ENCODE measurements at regions not wholly inside any gene's neighbourhood (a gene's known extent, or its start where the extent isn't known, plus 50 kb on each side); places are given as distances from the start of the nearest gene placed in this dataset.

- Histone ChIP-seq H3K4me3 (ENCODE audit: low read length) (no peak overlapping the region), H3K27me3 (ENCODE audit: insufficient read depth, low read length, poor library complexity, severe bottlenecking) (no peaks in the 10 kb centered on the region), H3K36me3 (ENCODE audit: insufficient read depth, low read length) (no peaks in the 10 kb centered on the region), H3K9me3 (ENCODE audit: low read length) (no peaks in the 10 kb centered on the region), H3K27ac (ENCODE audit: low read depth, low read length) (no peak overlapping the region), H3K4me1 (ENCODE audit: insufficient read depth, low read length) (no peaks in the 10 kb centered on the region)
- ChIA-PET POLR2A (no interaction called here), CTCF (no interaction called here)
- Mint-ChIP-seq H3K9me3 (peaks cover 0 to 2% (median 0%) of the 10 kb centered on the region in 5 donors), H3K27me3 (peaks cover 0 to 5% of the 10 kb centered on the region in 2 donors), H3K4me1 (no peaks in the 10 kb centered on the region), H3K4me3 (no peak overlapping the region), H3K36me3 (no peaks in the 10 kb centered on the region), H3K27ac (no peak overlapping the region)
- no peak for DNase-seq
Measured at GRCh38 chr5:36521838-36522745, 84.3 kb upstream of the SLC1A3 start.

- H3K36me3 ChIP-seq (ENCODE audit: insufficient read depth, low read length) = no peaks in the 10 kb centered on the region
- CTCF ChIA-PET = no interaction called here
Measured at GRCh38 chr5:36522746-36523065, 83.7 kb upstream of the SLC1A3 start.

GRCh38 chr5:36523450-36523849 is 83.0 kb upstream of the SLC1A3 start:
- Mint-ChIP-seq H3K27me3 (peaks cover 0 to 7% of the 10 kb centered on the region in 2 donors), H3K36me3 (no peaks in the 10 kb centered on the region), H3K4me1 (no peaks in the 10 kb centered on the region), H3K4me3 (no peak overlapping the region), H3K27ac (no peak overlapping the region), H3K9me3 (peaks cover 0 to 2% (median 0%) of the 10 kb centered on the region in 5 donors)
- ChIA-PET CTCF (no interaction called here), POLR2A (no interaction called here)
- Histone ChIP-seq H3K4me3 (ENCODE audit: low read length) (no peak overlapping the region), H3K36me3 (ENCODE audit: insufficient read depth, low read length) (no peaks in the 10 kb centered on the region), H3K4me1 (ENCODE audit: insufficient read depth, low read length) (no peaks in the 10 kb centered on the region), H3K27me3 (ENCODE audit: insufficient read depth, low read length, poor library complexity, severe bottlenecking) (no peaks in the 10 kb centered on the region), H3K27ac (ENCODE audit: low read depth, low read length) (no peak overlapping the region), H3K9me3 (ENCODE audit: low read length) (no peaks in the 10 kb centered on the region)
- no peak for DNase-seq

More at GRCh38 chr5:36522746-36523065, 83.7 kb upstream of the SLC1A3 start:
- H3K4me1 ChIP-seq (ENCODE audit: insufficient read depth, low read length) = no peaks in the 10 kb centered on the region
- no peaks in the 10 kb centered on the region for H3K9me3 ChIP-seq (ENCODE audit: low read length)
- no peaks in the 10 kb centered on the region for H3K4me1 Mint-ChIP-seq
- no peak overlapping the region for H3K27ac ChIP-seq (ENCODE audit: low read depth, low read length)
- peaks cover 0 to 5% of the 10 kb centered on the region in 2 donors for H3K27me3 Mint-ChIP-seq
- no peak overlapping the region for H3K27ac Mint-ChIP-seq
- H3K27me3 ChIP-seq (ENCODE audit: insufficient read depth, low read length, poor library complexity, severe bottlenecking) = no peaks in the 10 kb centered on the region
- POLR2A ChIA-PET = no interaction called here
- DNase-seq = no peak
- no peak overlapping the region for H3K4me3 Mint-ChIP-seq
- H3K4me3 ChIP-seq (ENCODE audit: low read length) = no peak overlapping the region
- H3K36me3 Mint-ChIP-seq = no peaks in the 10 kb centered on the region
- peaks cover 0 to 2% (median 0%) of the 10 kb centered on the region in 5 donors for H3K9me3 Mint-ChIP-seq

- H3K4me3 ChIP-seq (ENCODE audit: low read length) = no peak overlapping the region
- Mint-ChIP-seq H3K4me3 (no peak overlapping the region), H3K36me3 (no peaks in the 10 kb centered on the region), H3K27ac (no peak overlapping the region), H3K27me3 (peaks cover 0 to 8% of the 10 kb centered on the region in 2 donors), H3K9me3 (peaks cover 0 to 2% (median 0%) of the 10 kb centered on the region in 5 donors), H3K4me1 (no peaks in the 10 kb centered on the region)
- H3K36me3 ChIP-seq (ENCODE audit: insufficient read depth, low read length) = no peaks in the 10 kb centered on the region
- POLR2A ChIA-PET = no interaction called here
- no peaks in the 10 kb centered on the region for H3K27me3 ChIP-seq (ENCODE audit: insufficient read depth, low read length, poor library complexity, severe bottlenecking)
- CTCF ChIA-PET = no interaction called here
- H3K9me3 ChIP-seq (ENCODE audit: low read length) = no peaks in the 10 kb centered on the region
- no peaks in the 10 kb centered on the region for H3K4me1 ChIP-seq (ENCODE audit: insufficient read depth, low read length)
- no peak for DNase-seq
- no peak overlapping the region for H3K27ac ChIP-seq (ENCODE audit: low read depth, low read length)
Measured at GRCh38 chr5:36523926-36524325, 82.5 kb upstream of the SLC1A3 start.

GRCh38 chr5:36526537-36526936 is 79.9 kb upstream of the SLC1A3 start:
- H3K4me3 Mint-ChIP-seq = no peak overlapping the region
- peaks cover 5 to 10% of the 10 kb centered on the region in 2 donors for H3K27me3 Mint-ChIP-seq
- Histone ChIP-seq H3K27ac (ENCODE audit: low read depth, low read length) (no peak overlapping the region), H3K4me1 (ENCODE audit: insufficient read depth, low read length) (no peaks in the 10 kb centered on the region), H3K27me3 (ENCODE audit: insufficient read depth, low read length, poor library complexity, severe bottlenecking) (no peaks in the 10 kb centered on the region), H3K4me3 (ENCODE audit: low read length) (no peak overlapping the region), H3K36me3 (ENCODE audit: insufficient read depth, low read length) (no peaks in the 10 kb centered on the region), H3K9me3 (ENCODE audit: low read length) (no peaks in the 10 kb centered on the region)
- POLR2A ChIA-PET = no interaction called here
- no peak overlapping the region for H3K27ac Mint-ChIP-seq
- H3K36me3 Mint-ChIP-seq = no peaks in the 10 kb centered on the region
- H3K9me3 Mint-ChIP-seq = no peaks in the 10 kb centered on the region
- CTCF ChIA-PET = no interaction called here
- no peak for DNase-seq
- H3K4me1 Mint-ChIP-seq = no peaks in the 10 kb centered on the region

GRCh38 chr5:36528588-36528987 is 77.8 kb upstream of the SLC1A3 start:
- Mint-ChIP-seq H3K9me3 (no peaks in the 10 kb centered on the region), H3K27ac (no peak overlapping the region), H3K4me1 (no peaks in the 10 kb centered on the region), H3K27me3 (peaks cover 5 to 9% of the 10 kb centered on the region in 2 donors), H3K4me3 (peak overlapping the region in 1 of 7 donors; percentile 1), H3K36me3 (no peaks in the 10 kb centered on the region)
- POLR2A ChIA-PET = no interaction called here
- no peaks in the 10 kb centered on the region for H3K4me1 ChIP-seq (ENCODE audit: insufficient read depth, low read length)
- CTCF ChIA-PET = no interaction called here
- DNase-seq = no peak
- H3K9me3 ChIP-seq (ENCODE audit: low read length) = no peaks in the 10 kb centered on the region
- no peak overlapping the region for H3K27ac ChIP-seq (ENCODE audit: low read depth, low read length)
- no peak overlapping the region for H3K4me3 ChIP-seq (ENCODE audit: low read length)
- no peaks in the 10 kb centered on the region for H3K36me3 ChIP-seq (ENCODE audit: insufficient read depth, low read length)
- H3K27me3 ChIP-seq (ENCODE audit: insufficient read depth, low read length, poor library complexity, severe bottlenecking) = no peaks in the 10 kb centered on the region

- Mint-ChIP-seq H3K4me1 (no peaks in the 10 kb centered on the region), H3K36me3 (no peaks in the 10 kb centered on the region), H3K9me3 (no peaks in the 10 kb centered on the region), H3K27me3 (peaks cover 5 to 7% of the 10 kb centered on the region in 2 donors), H3K27ac (no peak overlapping the region), H3K4me3 (no peak overlapping the region)
- H3K27ac ChIP-seq (ENCODE audit: low read depth, low read length) = no peak overlapping the region
- H3K36me3 ChIP-seq (ENCODE audit: insufficient read depth, low read length) = no peaks in the 10 kb centered on the region
- POLR2A ChIA-PET = no interaction called here
- no peaks in the 10 kb centered on the region for H3K9me3 ChIP-seq (ENCODE audit: low read length)
- no peaks in the 10 kb centered on the region for H3K4me1 ChIP-seq (ENCODE audit: insufficient read depth, low read length)
- H3K4me3 ChIP-seq (ENCODE audit: low read length) = no peak overlapping the region
- DNase-seq = no peak
- CTCF ChIA-PET = no interaction called here
- H3K27me3 ChIP-seq (ENCODE audit: insufficient read depth, low read length, poor library complexity, severe bottlenecking) = no peaks in the 10 kb centered on the region
Measured at GRCh38 chr5:36529142-36529541, 77.3 kb upstream of the SLC1A3 start.

- Mint-ChIP-seq H3K27ac (no peak overlapping the region), H3K36me3 (no peaks in the 10 kb centered on the region), H3K4me3 (no peak overlapping the region), H3K9me3 (no peaks in the 10 kb centered on the region), H3K27me3 (peaks cover 5 to 10% of the 10 kb centered on the region in 2 donors), H3K4me1 (no peaks in the 10 kb centered on the region)
- Histone ChIP-seq H3K27ac (ENCODE audit: low read depth, low read length) (no peak overlapping the region), H3K4me1 (ENCODE audit: insufficient read depth, low read length) (no peaks in the 10 kb centered on the region), H3K36me3 (ENCODE audit: insufficient read depth, low read length) (no peaks in the 10 kb centered on the region), H3K9me3 (ENCODE audit: low read length) (no peaks in the 10 kb centered on the region), H3K27me3 (ENCODE audit: insufficient read depth, low read length, poor library complexity, severe bottlenecking) (no peaks in the 10 kb centered on the region), H3K4me3 (ENCODE audit: low read length) (no peak overlapping the region)
- ChIA-PET POLR2A (no interaction called here), CTCF (no interaction called here)
- DNase-seq = no peak
Measured at GRCh38 chr5:36530215-36530614, 76.2 kb upstream of the SLC1A3 start.
